ENCODE measurements at regions not wholly inside any gene's neighbourhood (a gene's known extent, or its start where the extent isn't known, plus 50 kb on each side); places are given as distances from the start of the nearest gene placed in this dataset.

GRCh38 chr2:241924069-241924908 is 54.8 kb downstream of the RTP5 start:
- Mint-ChIP-seq H3K4me1 (ENCODE audit: low read depth) (peaks cover 20% of the 10 kb centered on the region), H3K9me3 (no peaks in the 10 kb centered on the region), H3K27me3 (ENCODE audit: low read depth) (no peaks in the 10 kb centered on the region), H3K4me3 (no peak overlapping the region), H3K36me3 (ENCODE audit: insufficient read depth in 2 of 2) (no peaks in the 10 kb centered on the region), H3K27ac (no peak overlapping the region)
- ATAC-seq (replicated peaks in 1 of 2) (peak; percentile 68 to 85), DNase-seq (peak; percentile 21 to 22)

DNA sequence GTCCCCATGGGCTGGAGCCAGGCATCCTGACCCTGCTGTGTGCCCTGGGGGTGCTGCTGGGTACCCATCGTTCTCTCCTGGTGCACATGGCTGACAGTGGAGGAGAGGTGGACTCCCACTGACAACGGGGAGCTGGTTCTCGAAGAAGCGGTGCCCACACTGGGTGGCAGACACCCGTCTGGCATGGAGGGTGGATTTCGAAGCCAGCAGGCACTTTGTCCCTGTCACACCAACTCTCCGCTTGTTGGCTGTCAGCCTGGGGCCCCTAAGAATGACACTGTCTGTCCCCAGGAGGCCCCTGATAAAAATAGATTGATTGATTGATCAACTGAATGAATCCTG is 55.4 kb downstream of the RTP5 start:
- H3K27ac Mint-ChIP-seq: no peak overlapping the region
- H3K36me3 Mint-ChIP-seq (ENCODE audit: insufficient read depth in 2 of 2): no peaks in the 10 kb centered on the region
- H3K4me3 Mint-ChIP-seq: no peak overlapping the region
- no peaks in the 10 kb centered on the region for H3K9me3 Mint-ChIP-seq
- ATAC-seq (replicated peaks in 1 of 2) (no peak), DNase-seq (no peak)
- peaks cover 20% of the 10 kb centered on the region for H3K4me1 Mint-ChIP-seq (ENCODE audit: low read depth)
- H3K27me3 Mint-ChIP-seq (ENCODE audit: low read depth): no peaks in the 10 kb centered on the region

DNA sequence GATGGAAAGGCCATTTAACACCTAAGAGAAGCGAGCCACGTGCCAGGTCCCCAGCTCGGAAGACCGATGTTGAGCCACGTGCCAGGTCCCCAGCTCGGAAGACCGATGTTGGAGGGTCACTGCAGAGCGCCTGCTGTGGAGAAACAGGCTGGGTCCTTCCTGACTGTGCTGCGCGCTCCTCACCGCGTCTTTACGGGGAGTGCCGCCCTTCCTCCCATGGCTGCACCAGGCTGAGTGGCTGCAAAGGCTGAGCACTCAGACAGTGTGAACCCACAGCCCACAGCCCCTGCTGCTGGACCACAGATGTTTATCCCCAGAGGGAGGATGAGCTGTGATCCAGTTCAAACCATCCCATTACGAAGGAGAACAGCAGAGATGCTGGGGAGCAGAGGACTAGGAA is 55.7 kb downstream of the RTP5 start:
- no peaks in the 10 kb centered on the region for H3K27me3 Mint-ChIP-seq (ENCODE audit: low read depth)
- H3K9me3 Mint-ChIP-seq: no peaks in the 10 kb centered on the region
- DNase-seq (no peak), ATAC-seq (replicated peaks in 1 of 2) (no peak)
- H3K4me1 Mint-ChIP-seq (ENCODE audit: low read depth): peaks cover 20% of the 10 kb centered on the region
- H3K4me3 Mint-ChIP-seq: no peak overlapping the region
- no peaks in the 10 kb centered on the region for H3K36me3 Mint-ChIP-seq (ENCODE audit: insufficient read depth in 2 of 2)
- H3K27ac Mint-ChIP-seq: no peak overlapping the region

DNA sequence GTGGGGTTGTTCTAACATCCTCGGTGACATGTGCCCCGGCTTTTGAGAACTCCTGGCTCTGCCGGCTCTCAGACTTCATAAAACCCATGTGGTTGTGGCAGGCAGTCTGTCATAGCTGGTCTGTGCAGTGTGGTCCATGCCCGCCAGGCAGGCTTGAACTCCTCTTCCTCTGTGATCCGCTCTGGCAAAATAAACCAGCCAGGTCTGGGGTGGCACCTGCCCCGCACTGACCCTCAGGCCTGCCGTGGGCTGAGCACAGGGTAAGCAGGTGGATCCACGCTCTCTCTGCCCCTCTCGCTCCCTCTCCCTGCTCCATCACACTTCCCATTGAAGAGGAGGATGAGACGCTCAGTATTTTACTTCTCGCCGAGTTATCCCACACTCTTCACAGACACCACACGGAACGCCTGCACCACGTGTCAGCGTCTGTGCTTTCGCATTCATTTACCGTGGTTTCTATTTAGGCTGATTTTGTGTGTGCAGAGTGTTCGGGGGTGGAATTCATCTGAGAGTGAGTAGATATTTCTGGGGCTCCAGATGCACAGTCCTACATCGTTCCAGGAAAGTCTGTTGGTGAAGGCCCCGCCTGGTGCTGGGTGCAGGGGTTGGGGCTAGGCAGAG is 56.4 kb downstream of the RTP5 start:
- Mint-ChIP-seq H3K36me3 (ENCODE audit: insufficient read depth in 2 of 2) (no peaks in the 10 kb centered on the region), H3K4me1 (ENCODE audit: low read depth) (peaks cover 20% of the 10 kb centered on the region), H3K27me3 (ENCODE audit: low read depth) (no peaks in the 10 kb centered on the region), H3K27ac (no peak overlapping the region), H3K4me3 (peak overlapping the region in 1 of 2 donors; percentile 7), H3K9me3 (no peaks in the 10 kb centered on the region)
- no peak for DNase-seq
- ATAC-seq (replicated peaks in 1 of 2): peak in 1 of 2 donors; percentile 11

GRCh38 chr2:241926541-241927311 is 57.2 kb downstream of the RTP5 start:
- Mint-ChIP-seq H3K27me3 (ENCODE audit: low read depth) (no peaks in the 10 kb centered on the region), H3K4me1 (ENCODE audit: low read depth) (peaks cover 20% of the 10 kb centered on the region)

GRCh38 chr2:241929551-241930490 is 60.3 kb downstream of the RTP5 start:
- Mint-ChIP-seq H3K27me3 (ENCODE audit: low read depth) (no peaks in the 10 kb centered on the region), H3K9me3 (no peaks in the 10 kb centered on the region), H3K4me3 (no peak overlapping the region), H3K36me3 (ENCODE audit: insufficient read depth in 2 of 2) (no peaks in the 10 kb centered on the region), H3K27ac (no peak overlapping the region), H3K4me1 (ENCODE audit: low read depth) (peaks cover 14% of the 10 kb centered on the region)
- DNase-seq: no peak
- ATAC-seq (replicated peaks in 1 of 2): no peak

More at GRCh38 chr2:241926541-241927311, 57.2 kb downstream of the RTP5 start:
- Mint-ChIP-seq H3K9me3 (no peaks in the 10 kb centered on the region), H3K27ac (no peak overlapping the region), H3K4me3 (no peak overlapping the region), H3K36me3 (ENCODE audit: insufficient read depth in 2 of 2) (no peaks in the 10 kb centered on the region)
- DNase-seq (no peak), ATAC-seq (replicated peaks in 1 of 2) (no peak)

DNA sequence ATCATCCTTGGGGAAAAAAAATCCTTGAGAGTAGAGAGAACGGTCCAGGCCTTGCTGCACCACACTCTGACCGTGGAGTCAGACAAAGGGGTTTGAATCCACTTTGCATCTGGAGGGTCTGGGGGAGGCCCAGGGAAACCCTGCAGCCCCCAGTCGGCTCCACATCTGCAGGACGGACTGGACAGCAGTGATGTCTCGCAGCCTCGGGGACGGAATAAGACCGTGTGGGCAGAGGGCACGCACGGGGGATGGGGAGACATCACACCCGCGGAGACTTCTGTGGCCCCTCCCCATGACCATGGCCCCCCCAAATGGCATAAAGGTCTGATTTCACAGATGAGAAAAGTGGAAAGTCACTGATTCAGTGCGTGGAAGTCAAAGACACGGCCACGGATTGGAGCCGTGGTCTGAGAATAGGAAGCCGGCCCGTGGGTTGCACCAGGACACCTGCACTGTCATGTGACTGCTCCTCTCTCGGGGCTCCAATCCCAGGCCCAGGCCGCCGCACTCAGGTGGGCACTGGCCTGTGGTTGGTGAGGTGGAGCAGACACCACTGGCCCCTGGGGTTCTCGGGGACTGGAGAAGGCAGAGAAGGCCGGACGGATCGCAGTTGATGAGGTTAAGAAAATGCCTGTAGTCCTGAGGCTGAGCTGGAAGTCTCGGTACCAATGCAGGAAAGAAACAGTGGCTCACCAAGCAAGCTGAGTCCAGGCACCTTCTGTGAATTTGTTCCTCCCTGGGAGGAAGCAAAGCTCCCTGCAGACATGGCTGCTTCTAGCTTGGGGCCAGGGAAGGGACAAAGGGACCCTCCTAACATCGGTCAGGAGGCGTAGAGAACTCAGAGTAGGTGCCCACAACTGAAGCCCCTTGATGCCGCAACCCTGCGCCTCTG is 61.8 kb downstream of the RTP5 start:
- no peak for ATAC-seq (replicated peaks in 1 of 2)
- Mint-ChIP-seq H3K36me3 (ENCODE audit: insufficient read depth in 2 of 2) (peaks cover 2 to 5% of the 10 kb centered on the region in 2 donors), H3K27me3 (ENCODE audit: low read depth) (no peaks in the 10 kb centered on the region), H3K4me3 (no peak overlapping the region), H3K27ac (no peak overlapping the region), H3K9me3 (no peaks in the 10 kb centered on the region), H3K4me1 (ENCODE audit: low read depth) (peaks cover 5% of the 10 kb centered on the region)
- DNase-seq: no peak

GRCh38 chr2:241931976-241932898 is 62.7 kb downstream of the RTP5 start:
- Mint-ChIP-seq H3K36me3 (ENCODE audit: insufficient read depth in 2 of 2) (peaks cover 2 to 5% of the 10 kb centered on the region in 2 donors), H3K9me3 (no peaks in the 10 kb centered on the region), H3K4me3 (no peak overlapping the region), H3K27me3 (ENCODE audit: low read depth) (no peaks in the 10 kb centered on the region), H3K27ac (no peak overlapping the region), H3K4me1 (ENCODE audit: low read depth) (no peaks in the 10 kb centered on the region)
- ATAC-seq (replicated peaks in 1 of 2): no peak
- no peak for DNase-seq

GRCh38 chr2:241932899-241933178 is 63.3 kb downstream of the RTP5 start:
- no peak overlapping the region for H3K4me3 Mint-ChIP-seq
- DNase-seq: no peak
- H3K27me3 Mint-ChIP-seq (ENCODE audit: low read depth): no peaks in the 10 kb centered on the region
- no peak overlapping the region for H3K27ac Mint-ChIP-seq
- H3K4me1 Mint-ChIP-seq (ENCODE audit: low read depth): no peaks in the 10 kb centered on the region
- H3K36me3 Mint-ChIP-seq (ENCODE audit: insufficient read depth in 2 of 2): peaks cover 2 to 5% of the 10 kb centered on the region in 2 donors
- ATAC-seq (replicated peaks in 1 of 2): no peak
- H3K9me3 Mint-ChIP-seq: no peaks in the 10 kb centered on the region

DNA sequence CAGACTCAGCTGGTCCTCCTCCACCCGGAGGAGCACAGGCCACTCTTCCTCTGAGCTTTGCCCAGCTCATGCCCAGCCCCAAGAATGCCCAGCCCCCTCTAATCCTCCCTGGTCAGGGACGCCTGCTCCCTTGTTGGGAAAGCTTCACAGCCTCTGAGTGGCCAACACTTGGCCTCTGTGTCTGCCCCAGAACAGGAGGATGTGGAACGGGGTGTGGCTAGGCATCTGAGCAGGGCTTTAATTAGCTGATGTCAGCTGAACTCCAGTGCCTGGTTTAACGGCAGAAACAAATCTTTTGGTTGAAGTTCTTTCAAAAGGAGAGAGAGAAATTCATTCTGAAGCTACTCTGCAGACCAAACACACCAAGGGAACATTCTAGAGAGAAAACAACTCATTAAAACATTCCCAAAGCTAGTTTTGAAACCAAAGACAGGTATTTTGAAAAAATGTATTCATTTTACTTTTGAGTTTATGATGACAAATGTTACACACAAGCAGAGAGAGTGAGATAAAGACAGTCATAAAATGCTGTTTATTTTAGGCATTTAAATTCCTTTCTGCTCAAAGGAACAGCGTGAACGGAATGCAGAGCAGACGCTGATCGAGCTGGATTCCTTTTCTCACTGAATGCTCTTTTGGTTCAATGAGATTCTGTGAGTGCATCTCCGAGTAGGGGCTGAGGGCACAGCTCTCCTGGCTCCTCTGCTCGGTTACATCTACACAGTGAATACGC is 63.8 kb downstream of the RTP5 start:
- no peaks in the 10 kb centered on the region for H3K9me3 Mint-ChIP-seq
- ATAC-seq (replicated peaks in 1 of 2): peak in 1 of 2 donors; percentile 35
- peaks cover 2 to 5% of the 10 kb centered on the region in 2 donors for H3K36me3 Mint-ChIP-seq (ENCODE audit: insufficient read depth in 2 of 2)
- H3K4me3 Mint-ChIP-seq: no peak overlapping the region
- H3K27me3 Mint-ChIP-seq (ENCODE audit: low read depth): no peaks in the 10 kb centered on the region
- H3K27ac Mint-ChIP-seq: no peak overlapping the region
- no peaks in the 10 kb centered on the region for H3K4me1 Mint-ChIP-seq (ENCODE audit: low read depth)
- DNase-seq: peak in 1 of 2 donors; percentile 6

- H3K27me3 Mint-ChIP-seq (ENCODE audit: low read depth): no peaks in the 10 kb centered on the region
- ATAC-seq (replicated peaks in 1 of 2): peak; percentile 51 to 67
Measured at GRCh38 chr2:241935314-241935713, 65.8 kb downstream of the RTP5 start.

More at GRCh38 chr2:241935314-241935713, 65.8 kb downstream of the RTP5 start:
- DNase-seq: no peak
- H3K4me3 Mint-ChIP-seq: no peak overlapping the region
- peaks cover 9% of the 10 kb centered on the region for H3K4me1 Mint-ChIP-seq (ENCODE audit: low read depth)
- peaks cover 0 to 2% of the 10 kb centered on the region in 2 donors for H3K9me3 Mint-ChIP-seq
- no peak overlapping the region for H3K27ac Mint-ChIP-seq
- H3K36me3 Mint-ChIP-seq (ENCODE audit: insufficient read depth in 2 of 2): peaks cover 2 to 5% of the 10 kb centered on the region in 2 donors
